Activated CD8-positive, alpha-beta memory T cell treated with anti-CD3 and anti-CD28 coated beads for 48 hours (primary cell): ENCODE measurements at regions not wholly inside any gene's neighbourhood (a gene's known extent, or its start where the extent isn't known, plus 50 kb on each side); places are given as distances from the start of the nearest gene placed in this dataset.

Source experiments
- DNase-seq, 3 experiments: peaks; one replicate each; pipeline ENCODE4 v3.0.0-alpha.2; 2020; ENCODE audit warnings: low read depth in 2 of 3, low spot score in 2 of 3

DNA sequence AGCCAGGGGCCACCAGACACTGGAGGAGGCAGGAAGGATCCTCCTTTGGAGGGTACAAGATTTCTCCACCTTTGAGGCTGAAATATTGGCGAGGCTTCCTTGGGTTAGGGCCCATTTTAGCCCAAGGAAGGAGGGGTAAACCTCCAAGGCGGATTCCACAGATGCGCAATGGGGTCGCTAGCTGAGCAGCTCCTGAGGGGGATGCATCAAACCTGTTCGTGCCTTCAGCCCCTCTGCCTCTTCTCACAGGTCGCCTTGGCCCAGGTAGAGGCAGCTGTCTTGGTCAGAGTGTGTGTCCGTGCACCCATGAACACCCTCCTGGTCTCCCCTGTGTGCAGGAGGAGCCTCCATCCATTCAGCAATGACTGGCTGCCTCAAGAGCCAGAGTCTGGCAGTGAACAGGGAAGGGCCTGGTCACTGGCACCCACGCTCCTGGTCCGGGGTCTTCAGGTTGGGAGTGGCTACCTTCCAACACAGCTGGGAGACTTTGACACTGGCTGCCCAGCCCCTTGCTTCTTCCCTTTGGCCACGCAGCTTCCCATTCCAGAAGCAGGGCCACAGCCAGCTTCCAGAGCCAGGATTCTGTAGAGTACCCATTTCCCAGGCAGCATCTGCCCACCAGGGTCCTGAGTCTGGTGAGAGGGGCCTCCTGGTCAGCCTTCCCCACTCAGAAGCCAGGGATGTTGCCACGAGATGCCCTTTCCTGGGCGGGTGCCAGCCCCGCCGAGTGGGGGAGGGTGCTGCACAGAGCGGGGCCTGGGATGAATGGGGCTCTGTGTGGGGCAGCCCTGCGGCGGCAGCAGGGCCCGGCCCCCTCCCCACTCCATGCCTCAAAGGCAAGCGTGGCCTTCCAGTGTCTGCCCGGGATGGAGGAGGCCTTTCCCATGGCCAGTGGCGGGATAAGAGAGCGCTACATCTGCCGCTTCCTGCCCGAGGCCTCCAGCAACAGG lies 95.8 kb upstream of the GPC1 start:
- no peak for DNase-seq

DNA sequence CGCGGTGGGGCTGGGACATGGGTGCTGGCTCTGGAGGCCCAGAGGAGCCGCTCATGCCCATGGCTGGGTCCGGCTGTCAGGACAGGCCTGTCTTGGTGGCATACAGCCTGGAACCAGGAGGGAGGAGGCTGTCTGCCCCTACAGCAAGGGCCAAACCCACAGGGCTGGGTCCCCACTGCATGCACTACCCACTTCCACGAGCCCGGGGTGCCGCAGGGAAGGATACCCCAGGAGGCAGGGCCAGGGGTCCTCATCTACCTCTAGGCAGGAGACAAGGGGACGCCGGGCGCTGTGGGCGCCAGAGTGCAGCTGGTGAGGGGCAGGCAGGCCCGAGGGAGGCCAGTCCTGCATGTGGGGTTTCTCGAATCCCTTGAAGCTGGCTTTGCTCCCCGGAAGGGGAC lies 95.1 kb upstream of the GPC1 start:
- DNase-seq, result no peak

DNA sequence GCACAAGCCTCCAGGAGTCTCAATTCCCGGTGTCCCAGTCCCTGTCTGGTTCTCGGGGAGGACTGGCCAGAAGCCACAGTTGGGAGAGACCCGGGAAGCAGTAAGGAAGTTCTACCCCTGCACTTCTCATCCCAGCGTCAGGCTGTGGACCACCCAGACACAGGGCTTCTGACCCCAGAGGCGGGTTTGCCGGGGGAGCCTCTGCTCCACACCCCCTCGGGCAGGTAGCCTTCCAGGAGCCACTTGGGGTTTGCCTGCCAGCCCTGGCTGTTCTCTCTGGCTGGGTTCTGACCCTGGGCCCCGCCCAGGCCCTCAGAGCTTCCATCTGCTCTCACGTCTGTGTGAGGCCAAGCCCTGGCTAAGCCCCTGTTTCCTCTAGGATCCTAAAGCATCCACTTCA lies 94.4 kb upstream of the GPC1 start:
- DNase-seq, result no peak

DNA sequence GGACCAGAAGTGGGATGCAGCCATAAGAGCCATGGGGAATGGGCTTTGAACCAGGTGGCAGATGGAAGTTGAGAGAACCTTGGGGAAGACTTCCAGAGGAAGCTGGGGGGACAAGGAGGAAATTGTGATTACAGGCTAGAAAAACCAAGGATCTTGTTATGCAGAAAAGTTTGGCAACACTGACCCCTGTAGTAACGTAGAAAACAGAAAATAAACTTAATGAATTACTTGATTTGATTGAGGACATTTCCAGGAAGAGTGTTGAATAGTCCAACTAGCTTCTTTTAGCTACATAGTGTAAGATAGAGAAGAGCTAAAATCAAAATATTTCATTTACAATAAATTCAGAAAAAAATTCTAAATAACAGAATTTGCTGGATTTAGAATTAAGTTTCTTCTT lies 91.9 kb upstream of the GPC1 start:
- no peak for DNase-seq

DNA sequence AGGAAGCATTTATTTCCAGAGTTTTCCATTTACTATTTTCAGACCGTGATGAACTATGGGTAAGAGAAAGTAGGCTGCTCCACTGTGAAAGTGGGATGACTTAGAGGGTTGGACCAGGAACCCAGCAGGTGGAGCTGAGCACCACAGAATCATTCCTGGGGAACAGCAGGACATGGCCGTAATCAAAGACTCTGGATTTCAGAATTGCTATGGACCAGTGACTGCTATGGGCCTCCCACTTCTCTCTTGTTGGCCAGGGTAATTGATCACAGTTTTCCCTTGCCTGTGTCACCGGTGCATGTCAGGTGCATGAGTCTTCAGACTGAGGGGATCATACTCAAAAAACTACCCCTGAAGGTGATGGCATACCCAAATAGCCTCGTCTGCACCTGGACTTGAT lies 90.6 kb upstream of the GPC1 start:
- DNase-seq, result no peak

DNA sequence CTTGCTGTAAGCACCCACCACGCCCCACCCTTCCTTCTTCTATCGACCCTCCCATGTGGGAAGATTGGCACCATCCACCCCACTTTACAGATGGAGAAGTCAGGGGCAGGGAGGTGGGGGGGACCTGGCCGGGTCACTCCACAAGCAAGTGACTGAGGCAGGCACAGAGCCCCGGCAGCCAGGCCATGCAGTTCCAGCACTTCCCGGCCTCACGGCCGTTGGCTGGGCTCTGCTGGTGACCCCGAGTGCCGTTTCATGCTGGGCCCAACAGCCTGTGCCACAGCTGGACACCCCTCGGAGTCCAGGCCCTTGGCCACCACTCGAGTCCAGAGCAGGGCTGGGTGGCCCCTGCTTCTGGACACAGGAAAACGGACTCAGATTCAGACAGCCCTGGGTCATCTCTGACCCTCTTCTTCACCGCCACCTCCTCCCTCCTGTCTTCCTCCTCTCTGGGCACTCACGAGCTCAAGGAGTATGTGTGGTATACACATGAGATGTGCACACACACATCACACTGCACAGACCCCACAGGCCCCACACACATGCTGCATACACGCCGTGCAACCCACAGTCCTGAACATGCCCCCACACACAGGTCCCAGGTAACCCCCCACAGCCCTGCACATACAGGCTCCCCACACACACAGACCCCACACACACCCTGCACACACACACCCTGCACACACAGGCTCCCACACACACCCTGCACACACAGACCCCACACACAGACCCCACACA lies 89.3 kb upstream of the GPC1 start:
- no peak for DNase-seq

DNA sequence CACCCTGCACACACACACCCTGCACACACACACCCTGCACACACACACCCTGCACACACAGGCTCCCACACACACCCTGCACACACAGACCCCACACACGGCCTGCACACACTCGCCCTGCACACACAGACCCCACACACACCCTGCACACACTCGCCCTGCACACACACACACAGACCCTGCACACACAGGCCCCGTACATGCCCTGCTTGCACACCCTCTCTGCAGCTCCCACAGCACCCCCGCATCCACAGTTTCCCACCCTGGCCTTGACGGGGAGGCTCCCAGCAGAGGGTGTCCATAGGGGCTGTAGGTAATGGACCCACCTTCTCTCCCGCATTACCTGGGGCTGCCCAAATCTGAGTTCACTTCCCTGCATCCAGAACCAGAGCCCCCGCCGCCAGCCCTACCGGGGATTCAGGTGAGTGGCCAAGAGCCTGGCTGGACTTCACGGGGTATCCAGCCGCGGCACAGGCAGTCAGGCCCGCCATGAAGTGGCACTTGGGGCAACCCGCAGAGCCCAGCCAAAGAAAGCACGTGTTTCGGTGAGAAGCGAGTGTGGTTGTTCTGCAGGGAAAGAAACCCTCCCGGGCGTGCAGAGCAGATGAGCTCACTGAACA lies 88.6 kb upstream of the GPC1 start:
- DNase-seq, result no peak

DNA sequence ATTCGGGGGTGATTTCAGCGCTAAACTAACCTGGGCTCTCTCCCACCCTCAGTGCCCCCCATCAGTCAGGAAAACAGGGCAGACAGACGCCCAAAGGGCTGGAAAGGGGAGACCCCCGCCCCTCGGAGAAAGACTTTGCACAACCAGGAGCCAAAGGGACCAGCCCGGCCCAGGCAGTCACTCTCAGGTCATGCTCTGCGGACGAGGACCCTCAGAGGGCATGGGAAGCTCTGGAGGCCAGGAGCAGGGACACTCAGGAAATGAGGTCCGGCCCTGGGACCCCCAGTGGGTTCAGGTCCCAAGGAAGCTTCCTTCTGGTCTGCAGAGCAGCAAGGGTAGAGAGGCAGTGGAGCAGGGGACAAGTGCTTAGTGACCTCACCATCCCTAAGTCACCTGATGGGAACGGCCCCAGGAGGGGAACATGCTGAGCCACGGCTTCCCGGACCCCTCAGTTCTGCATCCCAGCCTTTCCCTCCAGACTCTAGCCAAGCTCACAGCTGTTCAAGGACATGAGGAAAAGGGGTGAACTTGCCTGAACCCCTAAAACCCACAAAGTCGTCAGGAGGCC lies 88.0 kb upstream of the GPC1 start:
- DNase-seq, result no peak

DNA sequence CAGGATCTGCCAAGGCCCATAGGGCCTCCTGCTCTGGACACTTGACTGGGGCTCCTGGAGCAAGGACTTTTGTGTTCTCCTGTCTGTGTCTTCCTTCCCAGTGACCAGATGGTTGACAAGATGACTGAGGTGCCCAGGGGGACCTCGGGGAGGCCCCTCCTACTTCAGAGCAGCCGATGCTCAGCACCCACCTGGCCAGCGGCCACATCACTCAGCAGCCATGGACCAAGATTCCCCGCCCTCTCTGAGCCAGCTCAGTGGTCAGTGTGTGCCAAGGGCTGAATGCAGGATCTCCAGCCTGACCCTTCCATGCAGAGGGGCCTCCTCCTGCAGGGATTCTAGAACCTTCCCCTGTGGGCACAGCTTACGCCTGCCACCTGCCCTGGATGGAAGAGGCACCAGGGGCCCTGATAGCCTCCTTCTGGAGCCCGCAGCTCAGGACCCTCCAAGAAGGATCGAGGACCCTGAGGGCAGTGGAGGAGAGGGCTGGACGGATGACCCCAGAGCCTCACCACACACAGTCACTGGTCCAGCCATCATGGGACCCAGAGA lies 87.4 kb upstream of the GPC1 start:
- no peak for DNase-seq

DNA sequence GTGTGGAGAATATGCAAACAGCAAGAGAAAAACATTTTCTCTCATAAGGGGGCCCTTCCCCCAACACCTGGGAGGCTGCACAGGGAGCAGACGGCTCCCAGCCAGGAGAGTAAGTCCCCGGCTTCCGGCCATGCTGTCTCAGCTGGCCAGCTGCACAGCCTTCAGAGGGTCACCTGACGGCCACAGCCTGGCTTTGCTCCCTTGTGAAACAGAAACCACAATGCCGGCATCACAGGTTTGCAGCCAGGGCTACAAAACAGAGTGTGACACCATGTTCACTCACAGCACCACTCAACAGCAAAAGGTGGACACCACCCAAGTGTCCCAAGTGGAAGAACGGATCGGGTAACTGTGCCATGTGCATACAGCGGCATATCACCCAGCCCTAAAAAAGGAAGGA lies 86.9 kb upstream of the GPC1 start:
- no peak for DNase-seq

DNA sequence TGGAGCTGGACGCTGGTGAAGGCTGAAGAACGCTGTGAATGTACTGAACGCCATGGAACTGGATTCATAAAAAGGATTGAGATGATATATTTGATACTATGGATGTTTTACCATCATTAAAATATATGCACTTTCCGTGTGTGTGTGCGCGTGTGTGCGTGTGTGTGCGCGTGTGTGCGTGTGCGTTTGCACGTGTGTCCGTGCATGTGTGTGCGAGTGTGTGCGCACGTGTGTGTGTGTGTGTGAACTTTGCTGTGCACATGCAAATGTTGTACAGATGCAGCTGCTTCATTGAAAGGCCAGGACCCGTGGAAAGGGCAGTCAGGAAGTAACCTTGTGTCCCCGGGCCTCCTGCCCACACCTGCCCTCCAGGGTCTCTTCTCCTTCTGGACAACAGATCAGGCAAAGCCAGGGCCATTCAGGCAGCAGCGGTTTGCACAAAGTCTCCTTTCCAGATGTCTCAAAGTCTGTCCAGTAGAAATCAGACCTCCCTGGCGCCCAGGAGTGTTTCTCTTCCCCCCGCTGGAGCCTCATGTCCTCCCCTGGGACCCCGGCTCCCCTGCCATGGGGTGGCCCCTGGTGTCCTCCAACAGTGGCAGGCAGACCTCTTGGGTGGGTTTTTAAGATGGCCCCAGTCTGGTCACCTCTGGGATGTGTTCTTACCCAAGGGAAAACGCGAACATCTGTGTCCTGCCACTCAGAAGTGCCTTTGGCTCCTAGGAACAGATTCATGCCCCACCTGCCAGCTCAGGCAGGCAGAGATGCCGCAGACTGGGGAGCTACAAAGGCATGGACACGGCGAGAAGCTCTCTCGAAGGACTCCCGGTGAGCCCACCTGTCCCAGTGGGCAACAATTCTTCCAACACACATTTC lies 86.1 kb upstream of the GPC1 start:
- DNase-seq, result no peak

DNA sequence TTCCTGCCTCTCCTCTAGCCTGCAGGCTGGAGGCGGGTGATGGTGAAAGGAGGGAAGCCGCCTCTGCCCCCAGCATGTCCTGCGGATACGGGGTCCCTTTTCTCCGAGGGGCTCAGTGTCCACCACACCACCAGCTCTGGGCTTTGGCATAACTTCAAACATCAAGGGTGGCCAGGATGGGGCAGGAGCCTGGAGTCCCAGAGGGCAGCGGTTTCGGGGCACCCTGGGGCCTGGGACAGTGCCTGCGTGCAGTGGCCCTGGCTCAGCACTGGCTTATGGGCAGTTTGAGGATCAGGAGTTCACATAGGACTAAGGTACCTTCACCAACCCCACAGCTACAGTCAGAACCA lies 85.5 kb upstream of the GPC1 start:
- no peak for DNase-seq

DNA sequence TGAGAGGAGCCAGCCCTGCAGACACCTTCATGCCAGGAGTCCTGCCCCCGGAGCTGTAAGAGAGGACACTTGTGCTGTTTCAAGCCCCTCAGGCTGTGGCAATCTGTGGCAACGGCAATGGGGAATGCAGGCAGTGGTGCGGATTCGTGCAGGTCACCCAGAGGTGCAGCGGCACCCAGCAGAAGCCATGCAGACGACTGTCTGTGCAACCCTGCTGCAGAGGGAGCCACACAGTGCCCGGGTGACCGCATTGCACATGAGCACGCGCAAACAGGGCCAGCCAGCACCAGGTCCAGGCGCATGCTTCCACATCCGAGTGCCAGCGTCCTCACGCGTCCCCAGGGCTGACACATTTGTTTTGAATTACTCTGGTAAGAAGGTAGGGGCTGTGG lies 84.8 kb upstream of the GPC1 start:
- no peak for DNase-seq

DNA sequence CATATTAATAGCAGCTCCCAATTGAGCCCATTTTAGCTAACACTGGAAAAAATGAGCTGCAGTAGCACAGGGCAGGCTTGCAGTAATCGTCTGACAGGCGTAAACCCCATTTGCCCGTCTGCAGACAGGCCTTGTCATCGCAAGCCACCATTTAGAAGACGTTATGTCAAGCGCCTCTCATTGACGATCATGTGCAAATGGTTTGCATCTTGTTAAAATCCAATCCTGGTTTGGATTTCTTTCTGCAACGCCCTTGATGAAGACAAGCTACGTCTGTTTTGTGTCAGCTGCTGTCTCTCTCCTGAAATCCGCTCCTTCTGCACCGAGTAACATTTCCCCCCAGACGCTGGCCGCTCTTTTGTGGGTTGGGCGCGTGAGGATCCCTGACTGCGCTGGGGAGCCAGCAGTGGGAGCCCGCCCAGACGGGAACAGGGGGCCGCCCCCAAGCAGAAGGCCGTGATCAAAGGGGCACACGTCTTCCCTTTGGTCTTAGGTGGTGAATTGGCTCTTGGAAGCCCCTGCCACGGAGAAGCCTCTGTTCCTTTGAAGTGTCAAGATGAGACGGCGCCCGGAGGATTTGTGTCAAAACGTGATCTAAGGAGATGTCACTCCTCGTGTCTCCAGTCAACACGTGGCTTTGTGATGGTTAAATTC lies 84.2 kb upstream of the GPC1 start:
- DNase-seq, result no peak

DNA sequence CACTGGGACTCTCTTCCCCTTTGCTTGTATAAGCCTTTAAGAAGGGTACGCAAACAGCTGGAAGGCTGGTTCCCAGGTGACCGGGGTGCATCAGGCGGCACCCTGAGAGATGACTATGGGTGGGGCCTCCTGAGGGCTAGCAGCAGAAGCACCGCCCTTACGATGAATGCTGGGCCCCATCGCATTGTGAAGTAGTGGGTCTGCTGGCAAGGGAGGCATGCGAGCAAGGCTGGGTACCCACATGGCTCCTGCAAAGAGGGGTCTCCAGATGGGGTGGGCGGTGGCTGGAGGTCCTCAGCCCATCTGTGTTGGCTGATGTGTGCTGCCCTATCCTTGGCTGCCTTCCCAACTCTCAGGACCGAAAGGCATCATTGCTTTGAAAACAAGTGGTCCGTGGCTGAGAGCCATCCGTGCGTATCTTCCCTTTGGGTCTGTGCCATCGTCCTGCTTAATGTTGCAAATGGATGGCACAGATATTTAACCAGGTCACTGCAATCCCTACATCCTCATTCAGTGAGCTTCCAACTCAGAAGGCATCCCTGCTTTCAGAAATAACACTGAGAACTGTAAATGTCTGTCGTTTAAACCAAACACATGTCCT lies 83.5 kb upstream of the GPC1 start:
- DNase-seq, result no peak

DNA sequence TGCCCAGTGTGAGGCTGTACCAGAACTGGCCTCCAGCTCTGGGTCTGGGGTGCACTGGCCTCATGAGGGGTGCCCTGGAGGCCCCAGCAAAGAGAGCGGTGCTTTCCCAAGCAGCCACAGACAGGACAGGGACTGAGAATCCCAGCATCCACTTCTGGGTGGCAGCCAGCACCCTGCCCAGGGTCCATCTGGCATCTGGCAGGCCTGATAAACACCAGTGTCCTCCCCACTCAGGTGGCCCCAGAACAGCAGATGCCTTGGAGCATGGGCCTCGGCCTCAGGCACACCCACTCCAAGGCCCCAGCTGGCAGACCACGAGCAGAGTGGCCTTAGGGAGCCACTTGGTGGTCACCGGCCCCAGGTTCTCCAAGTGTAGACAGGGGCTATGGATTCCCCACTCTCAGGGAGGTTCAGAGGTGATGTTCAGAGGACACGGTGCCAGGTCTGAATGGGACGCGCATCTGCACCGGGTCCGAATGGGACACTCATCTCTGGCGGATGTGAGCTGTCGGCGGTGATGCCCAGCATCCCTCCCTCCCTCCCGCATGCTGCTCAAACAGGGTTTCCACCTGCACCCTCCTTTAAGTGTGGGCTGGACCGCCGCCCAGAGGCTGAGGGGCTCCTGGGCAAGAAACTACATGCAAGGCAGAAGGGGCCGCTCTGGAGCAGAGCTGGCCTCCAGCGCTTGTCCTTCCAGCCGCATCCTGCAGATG lies 82.2 kb upstream of the GPC1 start:
- no peak for DNase-seq

DNA sequence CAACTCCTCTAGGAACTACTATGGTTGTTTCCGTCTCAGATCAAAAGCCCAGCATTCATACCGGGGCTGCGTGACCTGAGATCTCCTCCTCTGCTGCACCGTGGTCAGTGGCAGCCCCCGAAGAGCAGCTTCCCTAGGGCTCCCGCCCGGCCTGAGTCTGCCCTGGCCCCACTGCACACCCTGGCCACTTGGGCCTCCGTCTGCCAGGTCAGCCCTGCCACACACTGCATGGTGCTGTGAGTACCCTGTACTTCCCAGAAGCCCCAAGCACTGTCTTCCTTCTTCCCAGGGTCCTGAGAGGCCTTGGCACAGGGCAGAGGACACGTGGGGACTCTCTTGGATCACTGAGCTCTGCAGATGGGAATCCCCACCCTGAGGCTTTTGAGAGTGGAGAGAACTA lies 81.5 kb upstream of the GPC1 start:
- DNase-seq, result no peak

DNA sequence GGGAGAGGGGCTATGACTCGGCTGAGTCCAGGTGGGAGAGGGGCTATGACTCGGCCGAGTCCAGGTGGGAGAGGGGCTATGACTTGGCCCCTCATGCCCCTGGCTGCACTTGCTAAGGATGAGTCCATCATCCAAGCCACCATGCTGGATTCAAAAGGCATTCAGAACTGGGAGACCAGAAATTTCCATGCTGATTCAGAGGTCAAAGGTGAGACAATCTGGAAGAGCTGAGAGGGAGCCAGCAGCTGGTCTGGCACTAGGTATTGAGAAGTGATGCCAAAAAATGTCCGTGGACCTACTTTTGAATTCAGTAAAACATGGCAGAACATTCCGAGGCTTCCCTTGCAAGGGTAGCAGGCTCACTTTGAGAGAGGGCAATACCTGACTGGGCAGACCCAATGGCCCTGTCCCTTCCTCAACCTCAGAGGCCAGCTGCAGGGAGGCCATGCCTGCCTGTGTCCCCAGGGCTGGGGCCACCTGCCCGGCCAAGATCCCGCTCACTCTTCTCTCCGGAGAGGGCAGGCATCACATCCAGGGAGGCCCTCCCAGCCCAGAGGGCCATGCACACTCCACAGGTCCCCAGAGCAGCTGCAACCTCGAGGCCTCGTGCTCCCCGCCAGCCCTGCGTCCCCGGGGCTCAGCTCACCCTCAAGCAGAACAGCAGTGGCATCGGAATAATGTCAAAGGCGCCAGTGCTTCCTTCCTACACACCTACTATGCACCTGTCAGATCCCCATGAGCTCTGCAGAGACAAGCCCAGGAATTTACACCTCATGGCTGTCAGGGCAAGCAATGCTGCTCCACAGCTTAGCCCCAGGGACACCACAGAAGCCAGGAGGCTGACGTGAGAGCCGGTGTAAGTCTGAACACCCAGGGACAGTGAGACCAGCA lies 80.2 kb upstream of the GPC1 start:
- DNase-seq, result no peak
